Transverse colon (tissue), 4 donors: ENCODE measurements at regions not wholly inside any gene's neighbourhood (a gene's known extent, or its start where the extent isn't known, plus 50 kb on each side); places are given as distances from the start of the nearest gene placed in this dataset.

Experiments
- DNase-seq: peaks from one replicate; pipeline ENCODE4 v3.0.0-alpha.2; 2019
- H3K27ac ChIP-seq, 4 donors: fragments of 200-600 bp; sonication (generic); 2 replicates each; pipeline ENCODE4 v1.5.1; 2016 to 2018; ENCODE audit warnings: inconsistent platforms in 4 of 4
- H3K27me3 ChIP-seq: fragments of 200-600 bp; sonication (generic); 2 replicates; pipeline ENCODE4 v1.5.1; 2017; ENCODE audit warnings: inconsistent platforms
- H3K36me3 ChIP-seq, 4 donors: fragments of 200-600 bp; sonication (generic); 2 replicates each; pipeline ENCODE4 v1.5.1; 2017 to 2019; ENCODE audit warnings: inconsistent platforms in 4 of 4
- H3K4me1 ChIP-seq, 4 donors: fragments of 200-600 bp; sonication (generic); 2 replicates each; pipeline ENCODE4 v1.5.1; 2017 to 2020; ENCODE audit warnings: inconsistent platforms in 4 of 4
- H3K4me3 ChIP-seq, 4 donors: fragments of 200-600 bp; sonication (generic); 1 replicate in 1 of 4; 2 replicates in 3 of 4; pipeline versions ENCODE4 v1.5.1 to v1.6.1; 2017 to 2019; ENCODE audit warnings: inconsistent platforms in 4 of 4
- H3K9me3 ChIP-seq, 2 donors: fragments of 200-600 bp; sonication (generic); 2 replicates each; pipeline ENCODE4 v1.5.1; 2017 to 2019; ENCODE audit warnings: inconsistent platforms in 2 of 2
- CTCF ChIP-seq, 5 experiments: fragments of 200-600 bp in 3 of 5; fragments of 450-650 bp in 2 of 5; sonication (generic) in 3 of 5; IDR thresholded peaks; 1 replicate in 2 of 5; 2 replicates in 3 of 5; pipeline ENCODE4 v1.5.1; 2016 to 2017; ENCODE audit warnings: antibody characterized with exemption in 5 of 5, inconsistent platforms in 3 of 5, mild to moderate bottlenecking in 2 of 5, moderate library complexity in 1 of 5
- EP300 ChIP-seq: sonication (generic); formaldehyde crosslinking; IDR thresholded peaks from one replicate; pipeline ENCODE4 v1.6.1; 2017; ENCODE audit warnings: antibody characterized with exemption, low read depth
- POLR2A ChIP-seq: fragments of 450-650 bp; IDR thresholded peaks from one replicate; pipeline ENCODE4 v1.6.1; 2016; ENCODE audit warnings: antibody characterized with exemption, mild to moderate bottlenecking, moderate library complexity
- POLR2AphosphoS5 ChIP-seq, 3 donors: sonication (generic); formaldehyde crosslinking; IDR thresholded peaks; one replicate each; pipeline ENCODE4 v1.6.1; 2016; ENCODE audit warnings: antibody characterized with exemption in 3 of 3
- WGBS, 2 donors: methylation state at CpG; one replicate each; pipeline ENCODE4 v1.1.5; 2018; ENCODE audit warnings: low coverage in 1 of 2; 5-methylcytosine and 5-hydroxymethylcytosine counted together
- in situ Hi-C, 4 donors: fragments of 200-750 bp; cut with MboI; loops; one replicate each; pipeline versions ENCODE4 v1.15.0 to v1.15.1; 2017; ENCODE audit warnings: low sequenced_read_pairs in 3 of 4, low pct_ligation_motif_present in 1 of 4, low pct_unique_long_range_greater_than_20kb in 1 of 4
- intact Hi-C: fragments of 100-400 bp; cut with DNase I; formaldehyde crosslinking; loops from one replicate; pipeline ENCODE4 v1.15.1; 2023; ENCODE audit warnings: low total_unique reads

GRCh38 chr2:23155022-23155421 is 230.0 kb upstream of the KLHL29 start:
- no peaks in the 10 kb centered on the region for H3K36me3 ChIP-seq
- no peaks in the 10 kb centered on the region for H3K27me3 ChIP-seq
- H3K4me3 ChIP-seq = no peak overlapping the region
- in situ Hi-C loops = no loop called here
- no peak overlapping the region for H3K27ac ChIP-seq
- no peaks in the 10 kb centered on the region for H3K9me3 ChIP-seq
- H3K4me1 ChIP-seq = no peaks in the 10 kb centered on the region
- DNase-seq = no peak
- intact Hi-C loops = no loop called here
- TF ChIP-seq POLR2AphosphoS5 (IDR thresholded peaks at IDR 0.05) = no peak
- TF ChIP-seq EP300 = no peak
- no peak for TF ChIP-seq POLR2A
- no peak for TF ChIP-seq CTCF (IDR thresholded peaks at IDR 0.05)
- WGBS, 2 donors = 74 to 89% methylated on average over 1 to 4 of the region's 4 CpGs

GRCh38 chr2:23157812-23158211 is 227.2 kb upstream of the KLHL29 start:
- DNase-seq = no peak
- Histone ChIP-seq H3K27me3 (no peaks in the 10 kb centered on the region), H3K4me3 (no peak overlapping the region), H3K9me3 (no peaks in the 10 kb centered on the region), H3K4me1 (no peaks in the 10 kb centered on the region), H3K27ac (no peak overlapping the region), H3K36me3 (no peaks in the 10 kb centered on the region)
- TF ChIP-seq EP300 (no peak), POLR2A (no peak), CTCF (IDR thresholded peaks at IDR 0.05) (no peak), POLR2AphosphoS5 (IDR thresholded peaks at IDR 0.05) (no peak)
- intact Hi-C loops (no loop called here), in situ Hi-C loops (no loop called here)

GRCh38 chr2:23158306-23158705 is 226.7 kb upstream of the KLHL29 start:
- H3K36me3 ChIP-seq = no peaks in the 10 kb centered on the region
- in situ Hi-C loops = no loop called here
- no peaks in the 10 kb centered on the region for H3K4me1 ChIP-seq
- H3K27ac ChIP-seq = no peak overlapping the region
- no peak for DNase-seq
- no peak overlapping the region for H3K4me3 ChIP-seq
- no peaks in the 10 kb centered on the region for H3K9me3 ChIP-seq
- 68 to 100% methylated on average over 1 to 2 of the region's 2 CpGs for WGBS, 2 donors
- intact Hi-C loops = no loop called here
- TF ChIP-seq EP300 (no peak), CTCF (IDR thresholded peaks at IDR 0.05) (no peak), POLR2A (no peak), POLR2AphosphoS5 (IDR thresholded peaks at IDR 0.05) (no peak)
- no peaks in the 10 kb centered on the region for H3K27me3 ChIP-seq

- intact Hi-C loops (no loop called here), in situ Hi-C loops (no loop called here)
- Histone ChIP-seq H3K4me1 (no peaks in the 10 kb centered on the region), H3K36me3 (no peaks in the 10 kb centered on the region), H3K27ac (no peak overlapping the region), H3K27me3 (no peaks in the 10 kb centered on the region), H3K4me3 (no peak overlapping the region), H3K9me3 (no peaks in the 10 kb centered on the region)
- DNase-seq = no peak
- 67% methylated on average over 4 to 5 of the region's 5 CpGs for WGBS, 2 donors
- TF ChIP-seq POLR2A (no peak), CTCF (IDR thresholded peaks at IDR 0.05) (no peak), POLR2AphosphoS5 (IDR thresholded peaks at IDR 0.05) (no peak), EP300 (no peak)
Measured at GRCh38 chr2:23159746-23160405, 225.1 kb upstream of the KLHL29 start.
